ENCODE measurements at regions not wholly inside any gene's neighbourhood (a gene's known extent, or its start where the extent isn't known, plus 50 kb on each side); places are given as distances from the start of the nearest gene placed in this dataset.

DNA sequence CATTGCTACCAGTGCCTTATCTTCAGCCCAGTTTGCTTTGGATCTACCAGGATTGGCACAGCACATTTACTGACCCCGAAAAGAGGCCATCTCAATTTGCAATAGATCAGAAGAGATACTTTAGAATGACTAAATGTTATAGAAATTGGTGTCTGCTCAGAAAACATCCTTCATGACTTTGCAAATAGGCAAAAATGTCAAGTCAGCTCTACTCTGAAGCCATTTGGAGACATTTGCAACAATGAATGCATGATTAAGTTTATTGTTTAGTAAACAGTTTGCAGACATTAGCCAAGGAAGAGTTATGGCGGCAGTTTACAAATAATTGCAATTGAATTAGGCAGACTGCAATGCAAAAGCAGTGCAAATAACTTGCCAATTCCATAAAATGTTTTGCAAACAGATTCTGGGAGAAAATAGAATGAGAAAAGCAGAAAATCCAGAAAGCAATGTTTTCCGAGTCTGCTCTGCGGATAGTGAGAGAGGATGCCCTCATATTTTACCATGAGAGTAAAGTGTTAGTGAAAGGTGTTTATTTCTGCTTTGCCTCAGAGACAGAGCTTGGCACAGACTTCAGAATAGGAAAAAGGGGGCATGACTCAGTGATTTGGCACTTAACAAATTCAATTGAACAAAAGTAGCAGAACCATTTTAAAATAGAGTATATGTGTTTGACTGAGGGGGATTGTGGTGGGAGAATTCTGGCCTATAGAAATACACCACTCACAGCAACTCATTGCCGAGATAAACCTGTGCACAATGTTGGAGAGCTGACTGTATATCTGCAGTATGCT, 334.9 kb upstream of the NR2F2 start:
- Histone ChIP-seq H3K27me3 (ENCODE audit: insufficient read depth) (no peaks in the 10 kb centered on the region), H4K20me1 (ENCODE audit: insufficient read depth) (no peaks in the 10 kb centered on the region), H3K4me2 (no peak overlapping the region), H3K79me2 (ENCODE audit: insufficient read depth) (no peaks in the 10 kb centered on the region), H3K36me3 (replicated peaks in 1 of 2; ENCODE audit: control insufficient read depth in 1 of 2, insufficient read depth in 2 of 2, low read length in 1 of 2) (no peaks in the 10 kb centered on the region), H3K27ac (ENCODE audit: low read depth in 2 of 2, low read length in 1 of 2) (no peak overlapping the region), H2AFZ (ENCODE audit: low read depth) (no peak overlapping the region), H3K4me1 (ENCODE audit: control insufficient read depth in 1 of 2, insufficient read depth in 2 of 2, low read depth in 1 of 2, low read length in 1 of 2) (no peaks in the 10 kb centered on the region), H3K4me3 (ENCODE audit: low read depth in 2 of 2, low read length in 1 of 2) (no peak overlapping the region), H3K9ac (no peak overlapping the region), H3K9me3 (no peaks in the 10 kb centered on the region), H3K9me2 (no peaks in the 10 kb centered on the region), H3F3A (replicated peaks; ENCODE audit: insufficient read depth) (no peaks in the 10 kb centered on the region)
- TF ChIP-seq SIN3A (IDR thresholded peaks at IDR 0.05; ENCODE audit: borderline replicate concordance, low read depth, low read length) (no peak), MEF2A (IDR thresholded peaks at IDR 0.05; ENCODE audit: borderline replicate concordance, low read depth) (no peak), FOXM1 (IDR thresholded peaks at IDR 0.05; ENCODE audit: low read depth) (no peak), CHD2 (IDR thresholded peaks at IDR 0.05; ENCODE audit: low read length, partially characterized antibody) (no peak), NFIC (IDR thresholded peaks at IDR 0.05; ENCODE audit: borderline replicate concordance) (no peak), FOXJ3 (CRISPR knock-in tag; IDR thresholded peaks at IDR 0.05) (no peak), TEAD4 (IDR thresholded peaks at IDR 0.05; ENCODE audit: borderline replicate concordance, insufficient read depth) (no peak)
- TF ChIP-seq, protein P1, sequence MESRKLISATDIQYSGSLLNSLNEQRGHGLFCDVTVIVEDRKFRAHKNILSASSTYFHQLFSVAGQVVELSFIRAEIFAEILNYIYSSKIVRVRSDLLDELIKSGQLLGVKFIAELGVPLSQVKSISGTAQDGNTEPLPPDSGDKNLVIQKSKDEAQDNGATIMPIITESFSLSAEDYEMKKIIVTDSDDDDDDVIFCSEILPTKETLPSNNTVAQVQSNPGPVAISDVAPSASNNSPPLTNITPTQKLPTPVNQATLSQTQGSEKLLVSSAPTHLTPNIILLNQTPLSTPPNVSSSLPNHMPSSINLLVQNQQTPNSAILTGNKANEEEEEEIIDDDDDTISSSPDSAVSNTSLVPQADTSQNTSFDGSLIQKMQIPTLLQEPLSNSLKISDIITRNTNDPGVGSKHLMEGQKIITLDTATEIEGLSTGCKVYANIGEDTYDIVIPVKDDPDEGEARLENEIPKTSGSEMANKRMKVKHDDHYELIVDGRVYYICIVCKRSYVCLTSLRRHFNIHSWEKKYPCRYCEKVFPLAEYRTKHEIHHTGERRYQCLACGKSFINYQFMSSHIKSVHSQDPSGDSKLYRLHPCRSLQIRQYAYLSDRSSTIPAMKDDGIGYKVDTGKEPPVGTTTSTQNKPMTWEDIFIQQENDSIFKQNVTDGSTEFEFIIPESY (IDR thresholded peaks at IDR 0.05; ENCODE audit: borderline replicate concordance, low read depth): no peak
- 18% methylated on average over 5 of the region's 5 CpGs for WGBS (ENCODE audit: low lambda C conversion rate)
- ChIA-PET CTCF (no interaction called here), POLR2A (no interaction called here)
- DNase-seq: no peak

DNA sequence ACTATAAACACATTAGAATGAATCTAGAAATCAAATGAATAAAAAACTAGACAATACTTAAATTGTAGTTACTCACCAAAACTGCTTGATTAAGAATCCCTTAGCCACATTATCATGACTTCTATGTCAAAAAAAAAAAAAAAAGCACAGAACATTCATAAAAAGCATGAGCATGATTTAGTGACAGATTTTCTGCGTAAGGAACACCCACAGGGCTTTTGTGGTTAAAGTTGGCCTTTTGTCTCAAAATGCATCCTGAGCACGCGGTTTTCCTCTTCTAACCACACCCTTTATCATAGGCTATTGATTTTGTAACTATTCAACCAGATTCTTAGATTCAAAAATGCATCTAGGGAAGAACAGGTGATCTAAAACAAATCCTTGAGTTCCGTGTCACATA, 334.0 kb upstream of the NR2F2 start:
- no peak for DNase-seq
- TF ChIP-seq RXRA (IDR thresholded peaks at IDR 0.05; ENCODE audit: borderline replicate concordance, low read depth): no peak
- TF ChIP-seq, protein P1 (IDR thresholded peaks at IDR 0.05; ENCODE audit: borderline replicate concordance, low read depth): no peak
- TF ChIP-seq, protein P2, sequence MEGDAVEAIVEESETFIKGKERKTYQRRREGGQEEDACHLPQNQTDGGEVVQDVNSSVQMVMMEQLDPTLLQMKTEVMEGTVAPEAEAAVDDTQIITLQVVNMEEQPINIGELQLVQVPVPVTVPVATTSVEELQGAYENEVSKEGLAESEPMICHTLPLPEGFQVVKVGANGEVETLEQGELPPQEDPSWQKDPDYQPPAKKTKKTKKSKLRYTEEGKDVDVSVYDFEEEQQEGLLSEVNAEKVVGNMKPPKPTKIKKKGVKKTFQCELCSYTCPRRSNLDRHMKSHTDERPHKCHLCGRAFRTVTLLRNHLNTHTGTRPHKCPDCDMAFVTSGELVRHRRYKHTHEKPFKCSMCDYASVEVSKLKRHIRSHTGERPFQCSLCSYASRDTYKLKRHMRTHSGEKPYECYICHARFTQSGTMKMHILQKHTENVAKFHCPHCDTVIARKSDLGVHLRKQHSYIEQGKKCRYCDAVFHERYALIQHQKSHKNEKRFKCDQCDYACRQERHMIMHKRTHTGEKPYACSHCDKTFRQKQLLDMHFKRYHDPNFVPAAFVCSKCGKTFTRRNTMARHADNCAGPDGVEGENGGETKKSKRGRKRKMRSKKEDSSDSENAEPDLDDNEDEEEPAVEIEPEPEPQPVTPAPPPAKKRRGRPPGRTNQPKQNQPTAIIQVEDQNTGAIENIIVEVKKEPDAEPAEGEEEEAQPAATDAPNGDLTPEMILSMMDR (IDR thresholded peaks at IDR 0.05): no peak
- no peak for TF ChIP-seq YY1 (IDR thresholded peaks at IDR 0.05; ENCODE audit: low read depth)
- no peak for TF ChIP-seq SIN3A (IDR thresholded peaks at IDR 0.05; ENCODE audit: borderline replicate concordance, low read depth, low read length)
- TF ChIP-seq JUND (IDR thresholded peaks at IDR 0.05): no peak
- no peak for TF ChIP-seq TEAD4 (IDR thresholded peaks at IDR 0.05; ENCODE audit: borderline replicate concordance, insufficient read depth)
- no peak for TF ChIP-seq TCF12 (IDR thresholded peaks at IDR 0.05)
- no peak for TF ChIP-seq TAF1 (IDR thresholded peaks at IDR 0.05; ENCODE audit: borderline replicate concordance, low read depth, low read length)
- TF ChIP-seq, protein P3, sequence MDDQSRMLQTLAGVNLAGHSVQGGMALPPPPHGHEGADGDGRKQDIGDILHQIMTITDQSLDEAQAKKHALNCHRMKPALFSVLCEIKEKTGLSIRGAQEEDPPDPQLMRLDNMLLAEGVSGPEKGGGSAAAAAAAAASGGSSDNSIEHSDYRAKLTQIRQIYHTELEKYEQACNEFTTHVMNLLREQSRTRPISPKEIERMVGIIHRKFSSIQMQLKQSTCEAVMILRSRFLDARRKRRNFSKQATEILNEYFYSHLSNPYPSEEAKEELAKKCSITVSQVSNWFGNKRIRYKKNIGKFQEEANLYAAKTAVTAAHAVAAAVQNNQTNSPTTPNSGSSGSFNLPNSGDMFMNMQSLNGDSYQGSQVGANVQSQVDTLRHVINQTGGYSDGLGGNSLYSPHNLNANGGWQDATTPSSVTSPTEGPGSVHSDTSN (IDR thresholded peaks at IDR 0.05): no peak
- TF ChIP-seq MXI1 (IDR thresholded peaks at IDR 0.05; ENCODE audit: low read depth, low read length): no peak
- no peak for TF ChIP-seq FOXM1 (IDR thresholded peaks at IDR 0.05; ENCODE audit: low read depth)
- no peak for TF ChIP-seq RCOR1 (IDR thresholded peaks at IDR 0.05; ENCODE audit: low read length)
- TF ChIP-seq, protein P4, sequence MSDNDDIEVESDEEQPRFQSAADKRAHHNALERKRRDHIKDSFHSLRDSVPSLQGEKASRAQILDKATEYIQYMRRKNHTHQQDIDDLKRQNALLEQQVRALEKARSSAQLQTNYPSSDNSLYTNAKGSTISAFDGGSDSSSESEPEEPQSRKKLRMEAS (IDR thresholded peaks at IDR 0.05; ENCODE audit: low read depth): no peak
- TF ChIP-seq POLR2AphosphoS5 (IDR thresholded peaks at IDR 0.05; ENCODE audit: low read depth, low read length): no peak
- TF ChIP-seq FOSL2 (IDR thresholded peaks at IDR 0.05; ENCODE audit: borderline replicate concordance, low read depth): no peak

More for the DNA sequence above, 334.0 kb upstream of the NR2F2 start:
- Histone ChIP-seq H3F3A (replicated peaks; ENCODE audit: insufficient read depth) (no peaks in the 10 kb centered on the region), H3K79me2 (ENCODE audit: insufficient read depth) (no peaks in the 10 kb centered on the region), H3K27ac (ENCODE audit: low read depth in 2 of 2, low read length in 1 of 2) (no peak overlapping the region), H2AFZ (ENCODE audit: low read depth) (no peak overlapping the region), H3K9me3 (no peaks in the 10 kb centered on the region), H3K36me3 (replicated peaks in 1 of 2; ENCODE audit: control insufficient read depth in 1 of 2, insufficient read depth in 2 of 2, low read length in 1 of 2) (no peaks in the 10 kb centered on the region), H3K9ac (no peak overlapping the region), H4K20me1 (ENCODE audit: insufficient read depth) (no peaks in the 10 kb centered on the region), H3K4me2 (no peak overlapping the region), H3K4me1 (ENCODE audit: control insufficient read depth in 1 of 2, insufficient read depth in 2 of 2, low read depth in 1 of 2, low read length in 1 of 2) (no peaks in the 10 kb centered on the region), H3K4me3 (ENCODE audit: low read depth in 2 of 2, low read length in 1 of 2) (no peak overlapping the region), H3K9me2 (no peaks in the 10 kb centered on the region), H3K27me3 (ENCODE audit: insufficient read depth) (no peaks in the 10 kb centered on the region)
- CTCF ChIA-PET: no interaction called here
- POLR2A ChIA-PET: no interaction called here
- 20% methylated on average over 4 of the region's 4 CpGs for WGBS (ENCODE audit: low lambda C conversion rate)
